OCI-LY1 (cell line): ENCODE measurements at regions not wholly inside any gene's neighbourhood (a gene's known extent, or its start where the extent isn't known, plus 50 kb on each side); places are given as distances from the start of the nearest gene placed in this dataset.

Experiments used
- EZH2 ChIP-seq: fragments of 200-600 bp; sonication (generic), shearing (Covaris generic); IDR thresholded peaks from 2 replicates; pipeline ENCODE4 v1.8.0; 2017; ENCODE audit warnings: borderline replicate concordance, mixed run types, mild to moderate bottlenecking, antibody characterized with exemption, low read length, moderate library complexity, mixed read lengths
- TF ChIP-seq, protein P1 (sequence below): fragments of 200-600 bp; sonication (generic), shearing (Covaris generic); IDR thresholded peaks from 2 replicates; pipeline ENCODE4 v1.5.1; 2017; ENCODE audit warnings: mild to moderate bottlenecking, antibody characterized with exemption, low read length, moderate library complexity, mixed read lengths

GRCh38 chr2:173711816-173712215 lies 253.4 kb downstream of the SP3 start:
- TF ChIP-seq EZH2: no peak
- TF ChIP-seq, protein P1, sequence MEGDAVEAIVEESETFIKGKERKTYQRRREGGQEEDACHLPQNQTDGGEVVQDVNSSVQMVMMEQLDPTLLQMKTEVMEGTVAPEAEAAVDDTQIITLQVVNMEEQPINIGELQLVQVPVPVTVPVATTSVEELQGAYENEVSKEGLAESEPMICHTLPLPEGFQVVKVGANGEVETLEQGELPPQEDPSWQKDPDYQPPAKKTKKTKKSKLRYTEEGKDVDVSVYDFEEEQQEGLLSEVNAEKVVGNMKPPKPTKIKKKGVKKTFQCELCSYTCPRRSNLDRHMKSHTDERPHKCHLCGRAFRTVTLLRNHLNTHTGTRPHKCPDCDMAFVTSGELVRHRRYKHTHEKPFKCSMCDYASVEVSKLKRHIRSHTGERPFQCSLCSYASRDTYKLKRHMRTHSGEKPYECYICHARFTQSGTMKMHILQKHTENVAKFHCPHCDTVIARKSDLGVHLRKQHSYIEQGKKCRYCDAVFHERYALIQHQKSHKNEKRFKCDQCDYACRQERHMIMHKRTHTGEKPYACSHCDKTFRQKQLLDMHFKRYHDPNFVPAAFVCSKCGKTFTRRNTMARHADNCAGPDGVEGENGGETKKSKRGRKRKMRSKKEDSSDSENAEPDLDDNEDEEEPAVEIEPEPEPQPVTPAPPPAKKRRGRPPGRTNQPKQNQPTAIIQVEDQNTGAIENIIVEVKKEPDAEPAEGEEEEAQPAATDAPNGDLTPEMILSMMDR: no peak
